Adrenal gland (tissue), 9 donors: ENCODE measurements at regions not wholly inside any gene's neighbourhood (a gene's known extent, or its start where the extent isn't known, plus 50 kb on each side); places are given as distances from the start of the nearest gene placed in this dataset.

Experiments used
- DNase-seq, 7 donors: peaks; one replicate each; pipeline ENCODE4 v3.0.0-alpha.2; 2019 to 2020
- H3K27ac ChIP-seq, 5 donors: fragments of 200-600 bp; sonication (generic) in 4 of 5; 1 replicate in 3 of 5; 2 replicates in 2 of 5; pipeline versions ENCODE4 v1.5.1 to v1.8.0; 2016 to 2020; ENCODE audit warnings: mild to moderate bottlenecking in 1 of 5
- H3K27me3 ChIP-seq: fragments of 200-600 bp; 2 replicates; pipeline ENCODE4 v1.8.0; 2021
- H3K36me3 ChIP-seq, 2 donors: fragments of 200-600 bp; replicated peaks in 1 of 2; 1 replicate in 1 of 2; 2 replicates in 1 of 2; pipeline versions ENCODE4 v1.5.1 to v1.8.0; 2018 to 2022
- H3K4me1 ChIP-seq, 2 donors: fragments of 200-600 bp; replicated peaks in 1 of 2; 1 replicate in 1 of 2; 2 replicates in 1 of 2; pipeline versions ENCODE4 v1.5.1 to v1.8.0; 2018 to 2021
- H3K4me3 ChIP-seq, 4 donors: fragments of 200-600 bp; sonication (generic) in 3 of 4; one replicate each; pipeline ENCODE4 v1.5.1; 2016 to 2018
- H3K9me3 ChIP-seq, 3 donors: fragments of 200-600 bp; sonication (generic) in 1 of 3; replicated peaks in 1 of 3; 1 replicate in 2 of 3; 2 replicates in 1 of 3; pipeline versions ENCODE4 v1.5.1 to v1.8.0; 2016 to 2021
- POLR2A ChIP-seq, 2 donors: fragments of 450-650 bp; IDR thresholded peaks; one replicate each; pipeline ENCODE4 v1.6.1; 2017; ENCODE audit warnings: antibody characterized with exemption in 2 of 2, mild to moderate bottlenecking in 2 of 2, moderate library complexity in 1 of 2
- WGBS, 4 donors: extraction: QIAGEN DNeasy Blood & Tissue Kit in 2 of 4; methylation state at CpG; one replicate each; pipeline versions ENCODE4 v1.1.5 to v1.1.7; 2013 to 2017; 5-methylcytosine and 5-hydroxymethylcytosine counted together
- intact Hi-C, 2 donors: fragments of 100-400 bp; cut with DNase I; formaldehyde crosslinking; loops; one replicate each; pipeline versions ENCODE4 v1.14.1 to v1.15.0; 2022 to 2023
- TF ChIP-seq, protein P1 (sequence below), 6 experiments: fragments of 450-650 bp in 4 of 6; fragments of 200-600 bp in 2 of 6; sonication (generic) in 1 of 6; IDR thresholded peaks; 1 replicate in 5 of 6; 2 replicates in 1 of 6; pipeline versions ENCODE4 v1.5.1 to v1.8.0; 2016 to 2021; ENCODE audit warnings: antibody characterized with exemption in 6 of 6, mild to moderate bottlenecking in 2 of 6, moderate library complexity in 1 of 6
- donor health status: healthy with polysubstance abuse.
- donor health status: Bipolar disorder and iron deficiency.
- donor health status: DM: yes; HTN: yes; CAD: no.
- donor health status: DM: no; HTN: no; CAD: no.
- donor health status: DM: no; HTN: no; CAD: no.

DNA sequence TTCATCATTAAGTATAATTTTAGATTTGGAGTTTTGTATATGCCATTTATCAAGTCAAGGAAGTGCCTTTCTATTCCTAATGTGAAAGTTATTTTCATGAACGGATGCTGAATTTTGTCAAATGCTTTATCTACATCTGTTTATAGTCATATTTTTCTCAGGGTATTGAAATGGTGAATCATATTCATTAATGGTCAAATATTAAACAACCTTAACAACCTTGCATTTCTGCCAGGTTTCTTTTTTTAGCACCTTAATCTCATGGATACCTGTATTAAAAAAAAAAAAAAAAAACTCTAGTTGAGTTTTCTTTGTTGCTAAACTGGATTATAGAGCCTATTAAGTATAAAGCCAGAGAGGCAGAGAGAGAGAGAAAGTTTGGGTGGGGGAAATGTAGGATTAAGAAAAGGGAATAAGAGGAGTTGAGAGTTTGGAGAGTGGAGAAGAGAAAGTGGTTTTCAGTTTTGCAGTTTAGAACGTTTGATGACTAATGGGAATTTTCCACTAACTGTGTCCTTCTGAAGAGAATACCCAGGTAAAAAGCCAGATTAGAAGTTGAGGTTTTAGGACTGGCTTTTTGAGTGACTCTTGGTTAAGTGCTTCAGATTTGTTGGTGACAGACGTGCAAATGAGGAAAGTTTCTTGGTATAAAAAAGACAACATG lies 305.0 kb downstream of the HLX start:
- H3K4me1 ChIP-seq = no peaks in the 10 kb centered on the region
- H3K27me3 ChIP-seq = no peaks in the 10 kb centered on the region
- intact Hi-C loops = no loop called here
- no peak overlapping the region for H3K27ac ChIP-seq
- TF ChIP-seq POLR2A (IDR thresholded peaks at IDR 0.05) = no peak
- TF ChIP-seq, protein P1, sequence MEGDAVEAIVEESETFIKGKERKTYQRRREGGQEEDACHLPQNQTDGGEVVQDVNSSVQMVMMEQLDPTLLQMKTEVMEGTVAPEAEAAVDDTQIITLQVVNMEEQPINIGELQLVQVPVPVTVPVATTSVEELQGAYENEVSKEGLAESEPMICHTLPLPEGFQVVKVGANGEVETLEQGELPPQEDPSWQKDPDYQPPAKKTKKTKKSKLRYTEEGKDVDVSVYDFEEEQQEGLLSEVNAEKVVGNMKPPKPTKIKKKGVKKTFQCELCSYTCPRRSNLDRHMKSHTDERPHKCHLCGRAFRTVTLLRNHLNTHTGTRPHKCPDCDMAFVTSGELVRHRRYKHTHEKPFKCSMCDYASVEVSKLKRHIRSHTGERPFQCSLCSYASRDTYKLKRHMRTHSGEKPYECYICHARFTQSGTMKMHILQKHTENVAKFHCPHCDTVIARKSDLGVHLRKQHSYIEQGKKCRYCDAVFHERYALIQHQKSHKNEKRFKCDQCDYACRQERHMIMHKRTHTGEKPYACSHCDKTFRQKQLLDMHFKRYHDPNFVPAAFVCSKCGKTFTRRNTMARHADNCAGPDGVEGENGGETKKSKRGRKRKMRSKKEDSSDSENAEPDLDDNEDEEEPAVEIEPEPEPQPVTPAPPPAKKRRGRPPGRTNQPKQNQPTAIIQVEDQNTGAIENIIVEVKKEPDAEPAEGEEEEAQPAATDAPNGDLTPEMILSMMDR (IDR thresholded peaks at IDR 0.05) = no peak
- 46 to 59% (median 51%) methylated on average over 3 of the region's 3 CpGs for WGBS, 4 donors
- H3K4me3 ChIP-seq = no peak overlapping the region
- no peaks in the 10 kb centered on the region for H3K9me3 ChIP-seq
- no peaks in the 10 kb centered on the region for H3K36me3 ChIP-seq
- DNase-seq = no peak

DNA sequence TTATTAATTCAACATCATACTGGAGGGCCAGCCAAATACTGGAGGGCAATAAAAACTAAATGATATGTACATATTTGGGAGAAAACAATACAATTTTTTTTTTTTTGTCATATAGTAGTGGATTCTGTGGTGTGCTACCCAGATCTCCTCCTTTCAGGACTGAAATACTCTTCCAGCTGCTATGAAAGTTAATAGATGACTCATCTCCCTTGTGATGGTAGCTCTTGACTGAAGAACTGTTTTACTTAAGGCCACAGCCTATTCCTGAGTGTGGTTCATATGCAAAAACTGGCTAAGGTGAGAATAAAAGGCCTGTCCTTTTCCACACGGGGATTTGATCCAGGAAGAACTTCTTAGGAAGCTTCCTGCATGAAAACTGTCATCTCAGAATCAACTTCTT lies 307.9 kb downstream of the HLX start:
- H3K27me3 ChIP-seq = no peaks in the 10 kb centered on the region
- WGBS, 4 donors = 48 to 68% (median 61%) methylated on average over 1 of the region's 1 CpG
- H3K9me3 ChIP-seq = no peaks in the 10 kb centered on the region

DNA sequence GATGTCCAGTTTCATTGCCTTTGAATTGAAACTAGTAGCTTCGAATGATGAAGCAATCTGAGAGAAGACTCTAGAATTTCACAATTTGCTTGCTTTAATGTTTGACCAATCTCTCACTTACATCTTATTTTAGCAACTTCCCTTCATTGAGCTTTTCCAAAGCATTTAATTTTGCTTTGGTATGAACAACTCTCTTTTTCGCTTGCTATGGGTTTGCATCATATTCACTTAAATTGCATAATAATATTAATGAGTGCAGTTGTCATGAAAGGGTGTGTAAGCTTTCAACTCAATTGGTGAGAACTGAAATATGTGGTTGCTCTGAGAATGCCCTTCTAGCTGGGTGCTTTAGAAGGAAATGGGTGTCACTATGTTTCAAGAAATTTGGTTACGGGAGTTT lies 309.2 kb downstream of the HLX start:
- H3K4me3 ChIP-seq = no peak overlapping the region

More for the DNA sequence above, 307.9 kb downstream of the HLX start:
- H3K36me3 ChIP-seq = no peaks in the 10 kb centered on the region
- no peak for TF ChIP-seq POLR2A (IDR thresholded peaks at IDR 0.05)
- TF ChIP-seq, protein P1 (IDR thresholded peaks at IDR 0.05) = no peak
- H3K4me3 ChIP-seq = no peak overlapping the region
- no peak for DNase-seq
- H3K4me1 ChIP-seq = no peaks in the 10 kb centered on the region
- H3K27ac ChIP-seq = no peak overlapping the region
- intact Hi-C loops = no loop called here

DNA sequence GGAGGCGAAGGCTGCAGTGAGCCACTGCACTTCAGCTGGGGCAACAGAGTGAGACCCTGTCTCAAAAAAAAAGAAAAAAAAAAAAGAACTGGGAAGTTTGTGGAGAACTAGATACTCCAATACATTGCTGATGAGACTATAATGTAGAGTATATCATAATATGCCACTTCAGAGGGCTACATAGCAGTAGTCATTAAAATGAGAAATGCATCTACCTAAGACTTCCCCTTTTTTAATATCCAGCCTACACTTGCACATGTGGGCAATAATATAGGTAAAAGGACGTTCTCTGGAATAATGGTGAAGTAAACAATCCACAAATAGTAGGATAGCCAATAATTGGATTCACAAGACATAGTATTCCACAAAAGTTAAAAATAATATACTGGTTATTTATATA lies 311.0 kb downstream of the HLX start:
- H3K27me3 ChIP-seq = no peaks in the 10 kb centered on the region
- no peak overlapping the region for H3K27ac ChIP-seq
- no peak overlapping the region for H3K4me3 ChIP-seq
- H3K4me1 ChIP-seq = no peaks in the 10 kb centered on the region
- no peak for TF ChIP-seq POLR2A (IDR thresholded peaks at IDR 0.05)
- TF ChIP-seq, protein P1 (IDR thresholded peaks at IDR 0.05) = no peak
- H3K36me3 ChIP-seq = no peaks in the 10 kb centered on the region
- intact Hi-C loops = no loop called here
- no peak for DNase-seq
- no peaks in the 10 kb centered on the region for H3K9me3 ChIP-seq
- WGBS, 4 donors = 67 to 80% (median 69%) methylated on average over 2 of the region's 2 CpGs

More for the DNA sequence above, 309.2 kb downstream of the HLX start:
- 69 to 78% (median 75%) methylated on average over 3 of the region's 3 CpGs for WGBS, 4 donors
- H3K27me3 ChIP-seq = no peaks in the 10 kb centered on the region
- H3K36me3 ChIP-seq = no peaks in the 10 kb centered on the region
- DNase-seq = no peak
- H3K4me1 ChIP-seq = no peaks in the 10 kb centered on the region
- intact Hi-C loops = no loop called here
- no peak for TF ChIP-seq POLR2A (IDR thresholded peaks at IDR 0.05)
- TF ChIP-seq, protein P1 (IDR thresholded peaks at IDR 0.05) = no peak
- H3K27ac ChIP-seq = no peak overlapping the region
- no peaks in the 10 kb centered on the region for H3K9me3 ChIP-seq
